Colon (tissue), 2 donors: ENCODE measurements at regions not wholly inside any gene's neighbourhood (a gene's known extent, or its start where the extent isn't known, plus 50 kb on each side); places are given as distances from the start of the nearest gene placed in this dataset.
"Not testable (repeated sequence)": the region's sequence is repeated elsewhere in the genome, so short reads cannot be mapped to it uniquely, and the experiment has no call there.

Source experiments
- FAIRE-seq: peaks from 2 replicates; lab custom pipeline; 2012; peaks lifted over from hg19 to GRCh38; lab: Jason Lieb, UNC
- donor health status: control.
- donor health status: control.

DNA sequence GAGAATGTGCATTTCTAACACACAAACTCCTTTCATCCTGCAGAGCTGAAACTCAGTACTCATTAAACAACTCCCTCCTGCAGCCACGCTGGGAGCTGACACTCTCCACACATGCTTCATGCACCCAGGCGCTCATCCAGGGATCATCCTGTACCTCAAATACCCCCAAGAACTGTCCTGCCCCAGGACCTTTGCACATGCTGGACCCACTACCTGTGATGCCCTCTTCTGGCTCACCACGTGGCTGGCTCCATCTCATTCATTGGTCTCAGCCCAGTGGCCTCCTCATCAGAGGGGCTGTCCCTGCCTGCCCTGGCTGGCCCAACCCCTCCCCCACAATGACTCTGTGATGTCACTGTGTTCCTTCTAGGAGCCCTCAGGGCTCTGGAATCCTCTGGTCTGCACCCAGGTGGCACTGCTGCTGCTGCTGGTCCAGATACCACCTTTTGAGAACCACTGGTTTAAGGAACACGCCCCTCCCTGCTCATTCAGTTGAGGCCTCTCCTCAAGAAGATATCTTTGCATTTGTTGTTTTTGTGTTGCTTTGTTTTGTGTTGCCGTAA is 160.9 kb upstream of the FOXF1 start:
- no peak for FAIRE-seq

DNA sequence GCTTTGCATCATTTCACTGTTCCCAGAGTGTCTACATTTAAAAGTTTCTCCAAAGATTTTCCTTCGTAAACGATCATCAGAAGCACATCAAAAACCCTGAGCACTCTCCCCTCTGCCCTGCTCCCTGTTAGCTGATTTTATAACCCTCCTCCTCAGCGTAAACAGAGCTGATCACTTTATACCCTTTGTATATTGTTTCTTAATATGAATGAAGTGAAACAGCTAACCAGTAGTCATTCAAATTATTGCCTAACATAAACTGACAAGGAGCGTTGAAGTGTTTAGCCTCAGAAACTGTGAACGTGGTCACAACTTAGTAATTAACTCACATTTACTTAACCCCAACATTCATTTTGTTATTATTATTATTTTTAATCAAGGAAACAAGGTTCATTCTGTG is 160.0 kb upstream of the FOXF1 start:
- no peak for FAIRE-seq

DNA sequence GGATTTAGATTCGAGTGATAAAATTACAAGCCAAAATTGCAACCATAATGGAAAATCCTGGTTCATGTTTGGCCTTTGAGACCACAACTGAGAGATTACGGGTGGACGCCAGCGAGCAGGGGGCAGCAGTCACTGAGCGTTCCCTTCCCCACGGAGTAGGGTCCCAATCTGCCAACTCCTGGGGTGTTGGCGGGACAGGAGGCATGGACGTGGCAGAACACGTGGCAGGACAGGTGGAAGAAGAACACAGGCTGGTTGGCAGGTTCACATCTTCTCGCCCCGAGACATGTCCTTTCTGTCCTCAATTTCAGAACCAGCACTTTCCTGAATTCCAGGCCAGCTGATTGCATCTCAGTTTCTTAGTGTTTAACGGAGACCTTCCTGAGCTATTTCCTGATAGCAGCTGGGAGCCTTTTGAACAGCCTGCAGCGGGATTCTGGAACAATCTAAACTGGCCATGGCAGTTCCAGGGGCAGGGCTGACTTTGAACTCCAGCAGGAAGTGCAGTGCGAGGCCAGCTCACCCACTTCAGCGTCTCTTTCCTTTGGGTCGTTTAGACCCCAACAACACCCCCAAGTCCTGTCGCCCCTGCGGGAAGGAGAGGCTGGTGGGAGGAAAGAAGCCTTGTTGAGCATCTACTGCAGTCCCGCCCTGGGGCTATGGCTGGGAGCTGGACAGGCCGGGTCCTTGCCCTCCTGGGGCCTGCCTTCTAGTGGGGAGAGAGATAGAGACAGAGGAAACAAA is 159.1 kb upstream of the FOXF1 start:
- FAIRE-seq: no peak

DNA sequence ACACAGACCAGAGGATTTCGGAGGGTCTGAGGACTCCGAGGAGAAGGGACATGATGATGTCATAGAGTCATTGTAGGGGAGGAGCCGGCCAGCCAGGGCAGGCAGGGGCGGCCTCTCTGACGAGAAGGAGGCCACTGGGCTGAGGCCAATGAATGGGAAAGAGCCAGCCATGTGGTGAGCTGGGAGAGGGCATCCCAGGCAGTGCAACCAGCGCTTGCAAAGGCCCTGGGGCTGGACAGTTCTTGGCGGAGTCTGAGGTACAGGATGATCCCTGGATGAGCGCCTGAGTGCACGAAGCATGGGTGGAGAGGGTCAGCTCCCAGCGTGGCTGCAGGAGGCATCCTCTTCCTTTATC is 158.6 kb upstream of the FOXF1 start:
- FAIRE-seq: not testable (repeated sequence)

DNA sequence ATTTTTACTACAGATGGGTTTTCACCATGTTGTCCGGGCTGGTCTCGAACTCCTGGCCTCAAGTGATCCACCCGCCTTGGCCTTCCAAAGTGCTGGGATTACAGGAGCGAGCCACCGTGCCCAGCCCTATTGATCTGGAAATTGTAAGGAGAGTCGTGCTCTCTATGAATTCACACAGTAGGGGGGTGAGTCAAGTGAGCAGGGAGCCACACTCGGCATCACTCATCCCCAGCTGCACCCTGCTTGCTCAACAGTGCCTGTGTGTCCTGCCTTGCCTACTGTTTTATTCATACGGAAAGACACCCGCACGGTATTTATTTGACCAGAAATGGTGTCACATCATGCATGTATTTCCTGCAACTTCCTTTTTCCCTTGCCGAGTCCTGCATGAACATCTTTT is 157.2 kb upstream of the FOXF1 start:
- no peak for FAIRE-seq

DNA sequence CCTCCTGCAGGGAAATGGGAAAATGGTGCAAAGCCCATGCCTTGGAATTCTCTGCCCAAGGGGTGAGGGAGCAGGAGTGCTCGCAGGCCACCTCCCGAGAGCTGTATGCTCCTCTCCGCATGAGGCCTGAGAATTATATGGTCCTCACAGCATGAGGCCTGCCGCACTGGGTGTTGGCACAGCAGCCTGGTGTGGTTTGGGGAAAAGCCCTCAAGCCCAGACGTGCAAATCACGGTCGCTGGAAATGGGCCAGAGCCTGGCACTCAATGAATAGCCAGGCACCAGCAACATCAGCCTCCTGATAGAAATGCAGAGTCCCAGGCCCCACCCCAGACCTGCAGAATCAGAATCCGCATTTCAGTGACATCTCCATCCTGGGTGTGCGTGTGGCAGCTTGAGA is 156.4 kb upstream of the FOXF1 start:
- no peak for FAIRE-seq

DNA sequence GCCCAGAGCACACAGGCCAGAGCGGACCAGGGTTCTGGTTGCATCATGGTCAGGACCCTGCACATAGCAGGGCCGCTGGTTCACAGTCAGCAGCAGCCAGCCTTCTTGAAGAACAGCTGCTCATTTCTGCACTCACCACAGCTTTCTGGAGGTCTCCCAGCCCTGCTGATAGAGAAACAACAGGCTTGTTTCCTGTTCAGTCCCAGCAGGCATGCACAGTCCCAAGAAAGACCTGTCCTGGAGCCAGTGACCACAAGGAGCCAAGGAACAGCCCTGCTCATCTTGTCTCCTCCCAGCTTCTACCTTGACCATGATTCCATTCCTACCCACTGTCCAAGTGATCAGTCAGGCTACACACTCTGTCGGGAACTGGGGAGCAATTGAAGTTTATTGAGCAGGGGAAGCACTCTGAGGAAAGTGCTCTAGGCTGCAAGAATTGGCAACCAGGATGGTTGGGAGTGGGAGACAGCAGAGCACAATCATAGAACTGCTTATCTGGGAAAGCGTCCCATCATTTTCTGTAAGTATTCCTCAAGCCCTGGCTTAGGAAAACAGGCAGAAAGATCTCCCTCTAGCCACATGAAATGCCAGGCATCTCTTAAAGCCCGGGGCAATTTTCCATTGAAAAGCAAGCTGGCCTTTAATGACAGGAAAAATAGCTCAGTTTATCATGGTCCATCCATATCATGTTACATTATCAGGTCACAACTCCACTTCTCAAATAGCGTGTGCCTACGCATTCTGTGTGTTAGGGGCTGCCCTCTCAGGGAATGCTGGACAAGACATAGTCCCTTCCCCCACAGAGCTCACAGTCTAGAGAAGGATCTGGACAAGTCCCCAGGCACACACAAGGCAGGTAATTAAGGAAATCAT is 155.4 kb upstream of the FOXF1 start:
- FAIRE-seq: no peak

DNA sequence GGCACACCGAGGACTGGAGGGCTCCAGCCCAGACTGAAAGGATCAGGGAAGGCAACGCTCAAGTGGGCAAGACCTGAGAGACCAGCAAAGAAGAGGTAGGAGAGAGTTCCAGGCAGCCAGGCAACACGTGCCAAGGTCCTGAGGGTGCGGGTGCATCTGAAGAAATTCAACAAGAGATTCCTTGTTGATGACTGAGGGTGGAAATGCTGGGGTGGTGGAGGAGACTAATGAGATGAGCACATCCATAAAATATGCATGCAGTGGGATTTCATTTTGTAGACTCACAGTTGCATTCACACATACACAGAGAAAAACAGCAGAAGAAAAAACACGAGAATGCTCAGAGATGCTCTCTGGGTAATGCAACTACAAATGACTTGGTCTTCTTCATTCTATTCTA is 154.8 kb upstream of the FOXF1 start:
- no peak for FAIRE-seq

DNA sequence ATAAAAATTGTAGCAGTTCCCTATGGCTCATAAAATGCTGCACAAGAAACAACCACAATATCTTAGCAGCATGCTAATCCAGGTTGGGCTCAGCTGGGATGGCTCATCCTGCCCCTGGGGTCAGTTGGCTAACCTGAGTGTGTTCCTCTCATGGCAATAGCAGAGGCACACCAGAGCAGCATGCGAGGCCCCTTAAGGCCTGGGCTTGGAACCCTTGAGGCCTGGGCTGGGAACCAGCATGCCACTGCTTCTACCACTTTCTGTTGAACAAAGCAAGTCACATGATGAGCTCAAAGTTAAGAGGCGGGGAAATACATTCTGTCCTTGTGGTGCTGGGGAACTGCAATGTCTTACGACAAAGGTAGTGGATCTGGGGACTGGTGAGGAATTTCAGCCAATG is 154.4 kb upstream of the FOXF1 start:
- no peak for FAIRE-seq

DNA sequence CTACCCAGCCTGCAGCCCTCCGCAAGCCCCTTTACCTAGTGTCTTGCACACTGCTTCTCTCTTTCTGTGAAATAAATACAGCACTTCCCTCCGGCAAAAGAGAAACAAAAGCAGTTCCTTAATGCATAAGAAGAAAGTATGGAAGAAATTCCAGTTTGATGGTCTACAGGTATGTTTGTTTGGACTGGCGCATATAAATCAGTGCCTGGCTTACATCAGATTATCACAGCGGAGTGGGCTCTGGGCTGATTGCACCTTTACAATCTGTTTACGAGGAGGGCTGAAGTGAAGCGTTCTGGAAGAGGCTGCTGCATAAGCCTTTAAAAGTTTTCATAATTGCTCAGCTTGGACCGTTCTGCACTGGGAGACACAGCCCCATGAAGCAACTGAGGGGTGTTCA is 153.5 kb upstream of the FOXF1 start:
- no peak for FAIRE-seq

DNA sequence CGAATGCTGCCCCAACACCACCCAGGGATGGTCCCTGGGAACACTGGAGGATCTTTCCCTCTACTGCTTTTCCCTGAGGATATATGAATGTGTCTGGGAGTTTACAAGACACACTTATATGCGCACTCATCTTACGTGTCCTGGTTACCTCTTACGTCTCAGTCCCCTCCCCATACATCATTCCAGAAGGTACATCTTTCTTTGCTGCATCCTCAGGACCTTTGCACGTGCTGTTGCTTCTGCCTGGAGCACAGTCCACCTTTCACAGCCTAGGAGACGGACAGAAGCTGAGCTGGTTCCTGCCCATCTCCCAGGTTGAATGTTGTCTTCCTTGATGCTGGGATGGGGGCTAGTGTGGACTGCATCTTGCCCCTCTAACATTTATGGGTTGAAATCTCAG is 153.0 kb upstream of the FOXF1 start:
- FAIRE-seq: no peak

DNA sequence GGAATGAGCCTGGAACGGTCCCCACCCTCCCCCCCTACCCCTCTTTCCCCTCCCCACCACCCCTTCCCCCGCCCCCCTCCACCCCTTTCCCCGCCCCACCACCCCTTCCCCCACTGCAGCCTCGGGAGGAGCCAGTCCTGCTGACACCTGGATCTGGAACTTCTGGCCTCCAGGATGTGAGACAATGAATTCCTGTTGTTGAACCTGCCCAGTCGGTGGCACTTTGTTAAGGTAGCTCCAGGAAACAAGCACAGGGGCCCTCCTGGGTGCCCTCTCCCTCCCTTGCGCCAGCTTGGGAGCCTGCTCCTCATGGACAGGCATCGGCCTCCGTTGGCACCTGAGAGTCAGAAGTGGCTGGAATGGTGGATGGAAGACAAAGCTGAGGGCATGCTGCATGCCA is 152.4 kb upstream of the FOXF1 start:
- FAIRE-seq: no peak

DNA sequence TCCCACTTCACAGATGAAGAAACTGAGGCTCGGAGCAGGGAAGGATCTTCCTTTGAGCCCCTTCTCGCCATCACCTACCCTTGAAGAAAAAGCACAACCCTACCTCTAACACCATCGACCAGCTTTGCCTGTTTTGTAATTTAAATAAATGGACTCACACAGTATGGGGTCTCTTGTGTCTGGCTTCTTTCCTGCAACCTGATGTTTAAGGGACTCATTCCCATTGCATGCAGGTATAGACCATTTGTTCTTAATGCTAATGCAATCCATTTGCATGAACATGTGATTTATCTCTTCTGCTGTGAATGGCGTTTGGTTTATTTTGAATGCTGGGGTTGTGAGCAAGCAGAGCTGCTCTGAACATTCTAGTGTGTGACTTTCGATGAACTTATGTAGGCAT is 150.8 kb upstream of the FOXF1 start:
- no peak for FAIRE-seq

DNA sequence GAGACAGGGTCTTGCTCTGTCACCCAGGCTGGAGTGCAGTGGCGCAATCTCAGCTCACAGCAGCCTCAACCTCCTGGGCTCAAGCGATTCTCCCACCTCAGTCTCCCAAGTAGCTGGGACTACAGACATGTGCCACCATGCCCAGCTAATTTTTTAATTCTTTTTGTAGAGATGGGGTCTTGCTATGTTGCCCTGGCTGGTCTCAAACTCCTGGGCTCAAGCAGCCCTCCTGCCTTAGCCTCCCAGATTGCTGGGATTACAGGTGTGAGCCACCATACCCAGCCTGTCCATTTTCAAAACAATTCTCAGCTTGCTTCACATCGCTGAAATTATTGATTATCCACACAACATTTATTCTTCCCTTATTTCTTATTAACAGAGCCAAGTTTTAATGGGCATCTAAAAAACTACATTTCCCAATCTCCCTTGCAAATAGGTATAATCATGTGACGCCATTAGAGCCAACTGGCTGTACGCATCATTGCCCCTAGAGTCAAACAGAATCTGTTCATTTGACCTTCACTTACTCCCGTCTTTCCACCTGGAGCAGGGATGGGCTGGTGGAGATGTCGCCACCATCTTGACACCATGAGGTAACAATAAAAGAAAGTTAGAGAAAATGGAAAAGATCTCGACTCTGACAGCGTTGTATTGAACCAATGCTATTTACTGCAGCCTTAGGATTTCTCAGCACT is 148.0 kb upstream of the FOXF1 start:
- FAIRE-seq: no peak

DNA sequence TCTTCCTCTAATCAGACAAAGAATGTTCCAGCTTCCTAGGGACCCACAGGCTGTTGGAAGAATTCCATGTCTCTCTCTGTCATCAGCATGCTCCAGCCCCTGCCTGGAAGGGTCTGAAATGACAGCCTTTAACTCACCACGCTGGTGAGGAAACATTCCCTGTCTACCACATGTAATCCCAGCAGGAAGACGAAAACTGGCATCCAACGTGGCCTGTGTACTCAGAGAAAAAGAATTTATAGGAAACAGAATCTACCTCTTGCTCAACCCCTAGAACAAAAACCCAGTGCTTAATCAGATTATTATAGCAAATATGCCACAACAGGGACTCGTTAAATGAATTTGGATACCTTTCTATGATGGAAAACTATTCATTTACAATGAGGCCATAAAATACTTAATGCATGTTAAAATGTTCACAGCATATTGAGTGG is 147.3 kb upstream of the FOXF1 start:
- no peak for FAIRE-seq

DNA sequence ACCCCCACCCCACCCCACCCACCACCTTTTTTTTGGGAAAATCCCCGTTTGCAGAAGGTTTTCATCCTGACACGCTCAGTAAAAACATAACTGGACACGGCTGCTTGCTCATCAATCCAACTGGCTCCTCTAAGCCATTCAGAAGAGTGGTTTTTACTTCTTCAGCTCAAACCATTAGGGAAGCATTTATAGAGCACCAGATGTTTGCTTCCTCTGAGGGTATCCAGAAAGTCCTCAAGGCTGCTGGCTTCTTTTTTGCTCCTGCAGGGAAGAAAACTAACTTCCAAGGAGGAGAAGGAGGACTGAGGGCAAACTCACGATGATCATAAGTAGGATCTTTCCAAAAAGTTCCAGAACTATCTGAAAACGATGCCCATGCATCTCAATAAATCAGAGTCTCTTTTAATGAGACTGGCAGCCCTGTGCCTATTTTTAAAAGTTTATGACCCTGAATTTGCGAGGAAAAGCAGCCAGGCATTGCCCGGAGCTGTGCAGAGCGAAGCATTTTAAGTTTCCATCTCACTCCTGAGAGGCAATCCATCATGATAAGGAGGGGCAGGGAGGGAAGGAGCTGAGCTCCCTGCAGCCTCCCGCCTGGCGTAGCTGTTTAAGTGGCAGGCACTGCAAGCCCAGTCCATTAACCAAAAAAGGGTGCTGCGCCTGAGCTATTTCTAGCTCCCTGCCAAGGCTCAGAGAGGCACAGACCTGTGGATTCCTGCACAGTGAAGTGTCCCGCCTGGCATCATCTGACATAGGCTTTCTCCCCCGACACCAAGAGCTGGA is 146.3 kb upstream of the FOXF1 start:
- no peak for FAIRE-seq

DNA sequence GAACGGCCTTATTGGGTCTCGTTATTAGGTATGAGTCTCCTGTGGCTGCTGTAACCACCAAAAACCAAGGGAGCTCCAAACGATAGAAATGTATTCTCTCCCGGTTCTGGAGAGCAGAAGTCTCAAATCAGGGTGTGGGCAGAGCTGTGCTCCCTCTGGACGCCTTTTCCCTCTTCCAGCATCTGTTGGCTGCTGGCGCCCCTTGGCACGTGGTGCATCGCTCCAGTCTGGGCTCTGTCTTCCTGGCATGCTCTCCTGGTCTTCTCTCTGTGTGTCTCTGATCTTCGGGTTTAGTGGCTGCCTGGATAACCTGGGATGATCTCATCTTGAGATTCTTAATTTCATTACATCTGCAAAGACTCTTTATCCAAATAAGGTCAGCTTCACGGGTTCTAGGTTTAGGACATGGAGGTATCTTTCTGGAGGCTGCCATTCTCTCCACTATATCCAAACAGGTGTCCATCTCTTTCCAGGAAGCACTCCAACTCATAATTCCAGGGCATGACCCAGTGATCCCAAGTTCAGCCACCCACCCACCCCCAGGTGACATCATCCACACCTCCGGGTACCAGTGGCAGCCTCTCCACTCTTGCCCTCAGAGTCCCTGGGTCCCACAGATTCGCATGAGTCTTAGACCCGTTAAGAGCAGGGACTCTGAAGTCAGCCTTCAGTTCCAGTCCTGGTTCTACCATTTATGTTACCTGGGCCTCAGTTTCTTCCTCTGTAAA is 145.5 kb upstream of the FOXF1 start:
- FAIRE-seq: no peak

DNA sequence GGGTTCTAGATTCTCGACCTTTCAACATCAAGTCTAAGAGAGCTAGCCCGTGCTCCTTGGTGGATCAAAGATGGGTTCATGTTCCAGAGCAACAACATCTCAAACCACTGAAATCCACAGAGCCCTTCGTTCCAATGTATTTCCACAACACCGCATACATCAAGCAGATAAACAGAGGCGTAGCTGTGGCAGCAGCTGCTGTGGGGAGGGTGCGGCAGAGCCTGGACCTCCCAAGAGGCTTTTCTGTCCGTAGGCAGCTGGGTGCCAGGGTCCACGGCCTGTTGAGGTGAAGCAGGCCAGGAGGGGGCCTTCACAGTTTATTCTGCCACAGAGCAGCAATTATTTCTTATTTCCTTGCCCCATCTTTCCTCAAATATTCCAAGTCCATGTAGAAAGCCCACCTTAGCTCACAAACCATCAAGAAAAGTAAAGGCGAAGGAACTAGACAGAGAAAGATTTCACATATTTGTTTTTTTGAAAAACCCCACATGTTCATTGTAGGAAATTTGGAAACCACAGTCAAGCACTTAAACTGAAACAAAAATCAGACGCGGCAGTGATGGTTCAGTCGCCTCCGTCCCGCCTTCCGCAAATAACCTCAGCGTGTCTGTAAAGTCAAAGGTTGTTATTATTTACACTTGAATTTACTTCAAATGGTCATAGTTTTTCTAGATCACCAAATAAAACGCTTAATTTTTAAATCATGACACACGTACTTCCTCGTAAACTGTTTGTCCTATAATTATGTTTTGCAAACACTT is 144.6 kb upstream of the FOXF1 start:
- no peak for FAIRE-seq

DNA sequence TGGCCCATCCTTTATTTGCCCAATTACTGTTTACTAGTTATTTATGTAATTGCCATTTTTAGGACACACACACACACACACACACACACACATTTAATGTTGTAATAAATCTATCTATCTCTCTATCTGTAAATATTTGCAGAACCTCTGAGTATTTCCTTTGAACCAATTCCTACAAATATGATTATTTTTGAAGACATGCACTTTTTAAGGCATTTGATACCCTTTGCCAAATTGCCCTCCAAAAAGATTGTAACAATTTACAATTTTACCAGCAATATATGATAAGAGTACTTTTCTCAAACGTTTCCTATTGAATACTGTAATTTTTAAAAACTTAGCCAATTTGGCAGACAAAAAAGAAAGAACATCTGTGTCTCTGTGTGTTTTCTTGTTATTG is 143.8 kb upstream of the FOXF1 start:
- FAIRE-seq: no peak

DNA sequence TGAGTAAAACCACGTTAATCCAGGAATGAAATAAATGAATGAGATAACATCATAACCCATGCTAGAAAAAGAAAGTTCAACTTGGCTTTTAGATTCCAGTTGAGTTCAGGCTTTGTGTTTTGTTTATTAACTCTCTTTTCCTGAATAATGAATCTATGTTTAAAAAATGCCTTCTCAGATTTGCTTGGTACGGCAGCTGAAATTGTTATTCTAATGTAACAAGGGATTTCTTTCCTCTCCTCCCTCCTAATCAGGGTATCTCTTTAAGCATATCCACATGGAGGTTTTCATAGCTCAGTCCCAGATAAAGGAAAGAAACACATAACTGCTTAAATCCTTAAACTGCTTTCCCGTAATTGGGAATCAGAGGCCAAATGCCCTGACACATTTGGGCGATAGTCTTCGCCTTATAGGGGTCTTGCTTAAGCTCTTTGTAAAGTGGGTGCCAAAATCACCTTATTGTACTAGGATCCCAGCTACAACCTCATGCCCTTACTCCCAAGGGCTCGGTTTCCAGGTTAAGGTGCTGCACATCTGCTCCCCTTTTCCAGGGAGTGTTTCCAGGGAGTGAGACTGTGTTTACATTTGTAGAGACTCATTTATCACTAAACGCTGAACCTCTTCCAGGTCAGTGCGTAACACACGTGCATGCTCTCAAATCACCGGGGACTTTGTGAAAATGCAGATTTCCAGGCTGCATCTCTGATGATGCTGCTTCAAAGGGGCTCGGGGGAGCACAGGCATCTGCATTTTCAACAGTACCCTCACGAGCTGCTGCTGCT is 142.8 kb upstream of the FOXF1 start:
- no peak for FAIRE-seq
